HG03520 (cell line): ENCODE measurements at regions not wholly inside any gene's neighbourhood (a gene's known extent, or its start where the extent isn't known, plus 50 kb on each side); places are given as distances from the start of the nearest gene placed in this dataset.

Experiments used
- ATAC-seq: cut with Tn5 transposase; IDR thresholded peaks from one replicate; pipeline ENCODE4 v1.9.1; 2021; ENCODE audit warnings: mild to moderate bottlenecking, moderate library complexity; ENCODE audit not compliant: unreplicated experiment

DNA sequence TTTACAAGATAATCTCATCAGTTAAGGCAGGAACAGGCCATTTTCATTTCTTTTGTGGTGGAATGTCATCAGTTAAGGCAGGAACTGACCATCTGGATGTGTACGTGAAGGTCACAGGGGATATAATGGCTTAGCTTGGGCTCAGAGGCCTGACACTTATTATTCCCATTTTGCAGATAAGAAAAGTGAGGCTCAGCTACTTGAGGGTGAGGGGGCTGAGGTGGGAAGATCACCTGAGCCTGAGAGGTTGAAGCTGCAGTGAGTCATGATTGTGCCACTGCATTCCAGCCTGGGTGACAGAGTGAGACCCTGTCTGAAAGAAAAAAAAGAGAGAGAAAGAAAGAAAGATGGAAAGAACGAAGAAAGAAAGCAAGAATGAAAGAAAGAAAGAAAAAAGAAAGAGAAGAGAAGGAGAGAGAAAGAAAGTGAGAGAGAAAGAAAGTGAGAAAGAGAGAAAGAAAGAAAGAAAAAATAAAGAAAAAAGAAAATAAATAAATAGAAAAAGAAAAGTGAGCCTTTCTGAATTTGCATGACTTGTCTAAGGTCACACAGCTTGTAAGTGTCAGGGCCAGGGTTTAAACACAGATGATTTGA, 142.0 kb downstream of the TMEM30B start:
- no peak for ATAC-seq

DNA sequence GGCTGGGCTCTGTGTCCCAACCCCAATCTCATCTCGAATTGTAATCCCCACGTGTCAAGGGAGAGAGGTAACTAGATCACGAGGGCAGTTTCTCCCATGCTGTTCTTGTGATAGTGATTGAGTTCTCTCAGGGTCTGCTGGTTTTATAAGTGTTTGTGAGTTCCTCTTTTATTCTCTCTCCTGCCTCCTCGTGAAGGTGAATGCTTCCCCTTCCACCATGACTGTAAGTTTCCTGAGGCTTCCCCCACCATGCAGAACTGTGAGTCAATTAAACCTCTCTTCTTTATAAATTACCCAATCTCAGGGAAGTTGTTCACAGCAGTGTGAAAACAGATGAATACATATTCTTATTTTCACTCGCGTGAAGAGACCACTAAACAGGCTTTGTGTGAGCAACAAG, 148.2 kb downstream of the TMEM30B start:
- no peak for ATAC-seq

DNA sequence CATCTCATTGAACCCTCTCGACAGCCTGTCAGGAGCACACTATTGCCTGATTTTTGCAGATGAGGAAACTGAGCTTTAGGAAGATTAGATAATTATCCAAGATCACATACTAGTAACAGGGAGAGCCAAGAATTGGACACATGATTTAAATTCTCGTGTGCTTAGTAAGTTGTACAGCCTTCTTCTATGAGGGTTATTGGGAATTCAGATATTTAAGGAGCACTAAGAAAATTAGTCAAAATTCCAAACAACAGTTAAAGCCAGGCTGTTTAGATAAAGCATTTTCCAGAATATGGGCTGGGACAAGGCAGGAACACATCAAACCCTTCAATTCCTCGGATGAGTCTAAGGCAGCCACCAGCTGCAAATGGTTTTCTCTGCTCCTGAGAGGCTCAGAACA, 148.8 kb downstream of the TMEM30B start:
- ATAC-seq = no peak

DNA sequence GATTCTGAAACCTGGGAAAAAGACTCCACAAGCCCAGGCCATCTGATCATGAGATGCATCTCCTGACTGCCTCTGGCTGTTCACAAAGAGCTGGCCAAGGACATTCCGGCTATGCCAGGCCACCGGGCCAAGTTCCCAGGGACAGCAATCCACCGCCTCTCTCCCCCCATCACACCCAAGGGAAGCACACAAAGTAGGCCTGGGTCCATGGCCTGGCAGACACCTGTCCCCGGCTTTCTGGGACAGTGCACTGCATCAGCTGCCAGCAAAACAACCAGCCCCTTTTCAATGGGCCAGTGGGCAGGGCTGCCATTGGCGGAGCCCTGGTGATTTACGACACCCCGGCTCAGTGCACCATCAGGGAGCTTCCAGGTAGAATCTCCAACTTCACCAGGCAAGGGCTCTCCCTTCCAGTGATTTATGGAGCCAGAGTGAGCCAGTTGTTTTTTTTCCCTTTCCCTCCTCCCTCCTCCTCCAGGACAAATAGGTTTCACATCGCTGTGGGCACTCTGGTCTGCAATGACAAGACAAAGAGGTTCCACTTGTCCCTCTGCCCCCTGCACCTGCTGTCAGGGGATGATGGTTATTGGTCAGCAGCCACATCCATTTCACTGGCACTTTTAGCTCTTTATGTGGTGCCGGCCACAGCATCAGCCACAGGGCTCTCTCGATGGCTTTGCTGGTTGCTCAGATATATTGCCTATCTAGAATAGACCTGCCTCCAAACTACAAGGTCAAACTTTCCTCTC, 149.6 kb downstream of the SLC38A6 start:
- ATAC-seq = no peak

DNA sequence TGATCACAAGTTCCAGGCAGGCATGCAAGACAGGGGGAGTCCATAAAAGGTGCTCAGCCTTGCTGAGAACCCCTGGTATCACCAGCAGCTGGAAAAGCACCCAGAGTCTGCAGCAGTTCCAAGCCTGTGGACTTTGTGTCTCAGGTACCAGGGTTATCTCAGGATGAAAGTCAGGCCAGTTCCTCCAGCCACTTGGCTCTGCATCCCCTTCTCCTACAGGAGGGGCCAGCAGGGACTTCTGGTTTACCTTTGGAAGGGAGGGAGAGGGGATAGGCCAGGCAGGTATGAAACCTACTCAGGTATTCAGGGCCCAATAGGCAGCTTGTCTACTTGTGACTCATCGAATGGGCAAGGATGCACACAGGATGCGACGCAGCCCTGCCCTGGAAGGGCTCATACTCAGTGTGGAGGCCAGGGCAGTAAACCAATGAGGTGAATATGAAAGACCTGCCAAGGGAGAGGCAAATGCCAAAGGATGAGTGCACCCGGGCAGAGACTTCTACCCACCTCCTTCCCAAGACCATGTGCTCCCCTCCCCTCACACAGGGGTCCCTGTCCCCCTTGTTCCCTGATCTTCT, 148.2 kb downstream of the SLC38A6 start:
- ATAC-seq = no peak

DNA sequence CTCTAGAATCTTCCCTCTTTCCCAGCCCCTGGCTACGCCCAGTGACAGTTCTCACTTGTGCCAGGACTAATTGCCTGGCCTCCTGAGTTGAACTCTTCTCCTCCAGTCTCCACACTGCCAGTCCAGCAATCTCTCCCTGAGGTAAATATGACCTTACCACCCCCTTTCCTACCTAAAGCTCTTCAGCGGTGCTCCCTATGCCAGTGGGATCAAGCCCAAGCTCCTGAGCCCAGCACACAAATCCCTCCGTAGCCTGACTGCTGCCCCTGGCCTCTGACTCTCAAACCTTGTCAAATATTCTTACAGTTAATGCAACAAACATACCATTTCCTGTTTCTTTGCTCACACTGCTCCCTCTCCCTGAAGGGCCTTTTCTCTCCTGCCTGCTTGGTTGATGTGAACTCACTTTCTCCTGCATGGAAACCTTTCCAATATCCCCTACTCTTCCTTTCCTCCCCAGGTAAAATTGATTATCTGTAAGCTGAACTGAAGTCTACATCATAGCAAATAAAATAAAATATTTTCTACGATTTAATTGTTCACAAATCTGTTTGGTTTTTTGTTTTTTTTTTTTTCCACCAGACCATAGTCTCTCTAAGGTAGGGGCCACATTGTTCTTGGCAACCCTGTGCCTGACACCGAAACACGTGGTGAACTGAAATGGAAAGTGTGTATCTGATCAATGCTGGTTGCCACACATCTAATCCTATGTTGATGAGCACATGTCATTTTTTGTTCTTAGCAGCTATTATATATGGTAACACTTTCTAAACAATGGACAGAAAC, 147.5 kb downstream of the SLC38A6 start:
- ATAC-seq = no peak

DNA sequence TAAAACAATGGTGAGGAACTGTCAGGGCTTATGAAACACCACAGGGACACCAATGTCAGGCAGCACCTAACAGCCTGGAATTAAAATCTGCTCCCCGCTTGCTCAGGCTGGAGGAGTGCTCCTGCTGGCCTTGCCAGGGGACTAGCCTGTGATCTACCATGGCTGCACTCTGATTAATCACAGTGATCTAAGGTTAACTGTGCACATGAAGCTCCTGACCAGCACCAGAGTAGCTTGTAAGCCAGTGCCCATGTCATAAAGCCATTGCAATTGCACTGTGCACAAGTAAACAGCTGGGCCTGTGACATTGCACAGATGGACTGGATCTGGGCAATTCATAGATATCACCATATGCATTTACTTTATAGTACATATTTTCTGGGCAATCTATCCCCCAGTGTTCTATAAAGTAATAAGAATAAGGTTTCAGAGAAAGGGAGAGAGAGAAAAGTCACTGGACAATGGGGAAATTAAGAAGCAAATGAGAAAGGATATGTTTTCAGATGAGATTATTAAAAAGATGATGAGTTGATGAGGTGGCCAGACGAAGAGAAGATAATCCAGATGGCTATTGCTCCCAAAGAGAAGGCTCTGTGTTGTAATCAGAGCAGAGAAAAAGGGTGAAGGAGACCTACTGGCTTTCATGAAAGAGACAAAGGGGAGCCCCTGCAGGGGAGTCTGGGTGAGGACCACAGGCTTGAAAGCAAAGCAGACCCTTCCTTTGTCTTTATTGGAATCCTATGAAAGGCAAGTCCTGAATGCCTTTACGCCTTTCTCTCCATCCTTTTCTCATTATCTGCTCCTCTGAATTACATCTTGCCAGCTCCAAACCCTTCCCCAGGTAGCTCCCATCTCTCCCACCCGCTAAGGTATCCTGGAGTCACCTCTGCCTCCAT, 145.8 kb downstream of the SLC38A6 start:
- ATAC-seq = no peak

DNA sequence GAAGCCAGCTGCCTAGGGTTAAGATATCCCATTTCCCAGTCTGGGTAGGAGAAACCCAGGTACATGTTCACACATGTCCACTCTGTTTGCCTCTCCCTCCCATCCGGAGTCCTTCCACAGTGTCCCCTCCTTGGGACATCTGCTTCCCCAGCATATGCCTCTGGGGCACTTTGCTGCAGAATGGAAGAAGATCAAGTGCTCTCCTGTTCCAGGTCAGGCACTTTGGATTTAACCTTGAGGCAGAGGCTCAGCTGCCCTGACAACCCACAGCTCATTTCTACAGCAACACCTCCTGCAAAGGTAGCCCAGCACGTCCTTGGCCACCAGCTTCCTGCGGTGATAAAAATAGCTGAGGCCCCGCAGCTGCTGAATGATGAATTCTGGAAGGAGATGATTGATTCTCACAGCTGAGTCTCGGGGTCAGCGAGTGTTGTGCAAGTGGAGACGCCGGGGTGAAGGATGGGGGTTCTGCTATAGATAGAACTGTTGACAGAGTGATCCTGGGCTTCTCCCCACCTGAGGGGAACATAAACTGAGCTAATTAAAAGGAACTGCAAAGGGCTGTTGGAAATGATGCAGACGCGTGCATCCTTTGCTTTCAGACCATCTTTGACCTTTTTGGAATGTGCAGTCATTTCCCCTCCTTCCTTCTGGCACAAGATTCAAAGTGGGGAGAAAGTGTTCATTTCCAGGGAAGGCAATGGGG, 145.0 kb downstream of the SLC38A6 start:
- ATAC-seq = no peak

DNA sequence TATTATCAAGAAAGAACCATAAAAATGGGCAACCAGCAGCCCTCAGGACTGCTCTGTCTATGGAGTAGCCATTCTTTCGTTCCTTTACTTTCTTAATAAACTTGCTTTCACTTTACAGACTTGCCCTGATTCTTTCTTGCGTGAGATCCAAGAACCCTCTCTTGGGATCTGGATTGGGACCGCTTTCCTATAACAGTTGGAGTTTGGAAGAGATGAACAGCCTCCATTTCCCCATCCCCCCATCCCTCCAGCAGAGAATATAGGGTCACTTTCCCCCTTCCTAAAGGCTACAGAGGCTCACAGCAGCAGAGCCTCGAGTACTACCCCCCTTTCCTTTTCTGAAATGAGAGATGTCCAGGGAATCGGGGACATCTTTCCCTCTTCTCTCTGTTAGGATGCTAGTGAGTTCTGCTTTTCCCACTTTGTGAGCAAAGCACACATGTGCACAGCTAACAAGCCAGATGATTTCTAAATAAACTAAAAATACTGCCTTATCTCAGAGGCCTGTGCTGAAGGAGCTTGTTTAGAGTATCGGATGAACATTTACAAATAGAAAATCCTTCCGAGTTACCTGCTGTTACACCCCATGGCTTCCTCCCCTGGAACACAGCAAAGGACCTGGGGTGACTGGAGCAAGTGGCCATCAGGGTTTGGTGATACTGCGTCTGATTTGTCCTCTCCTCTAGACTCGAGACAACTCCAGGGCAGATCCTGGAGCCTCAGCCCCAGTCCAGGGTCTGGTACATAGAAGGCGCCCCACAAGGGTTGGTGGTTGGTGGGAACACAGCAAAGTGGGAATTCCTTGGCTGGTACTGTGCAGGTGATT, 144.2 kb downstream of the SLC38A6 start:
- no peak for ATAC-seq

DNA sequence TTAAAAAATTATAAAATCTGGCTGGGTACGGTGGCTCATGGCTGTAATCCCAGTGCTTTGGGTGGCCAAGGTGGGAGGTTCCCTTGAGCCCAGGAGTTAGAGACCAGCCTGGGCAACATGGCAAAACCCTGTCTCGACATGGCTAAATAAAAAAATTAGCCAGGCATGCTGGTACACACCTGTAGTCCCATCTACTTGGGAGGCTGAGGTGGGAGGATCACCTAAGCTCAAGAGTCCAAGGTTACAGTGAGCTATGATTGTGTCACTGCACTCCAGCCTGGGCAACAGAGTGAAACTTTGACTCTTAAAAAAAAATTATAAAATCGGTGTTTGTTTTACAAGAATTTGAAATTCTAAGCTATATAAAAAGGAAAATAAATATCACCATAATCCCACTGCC, 141.8 kb downstream of the SLC38A6 start:
- no peak for ATAC-seq

DNA sequence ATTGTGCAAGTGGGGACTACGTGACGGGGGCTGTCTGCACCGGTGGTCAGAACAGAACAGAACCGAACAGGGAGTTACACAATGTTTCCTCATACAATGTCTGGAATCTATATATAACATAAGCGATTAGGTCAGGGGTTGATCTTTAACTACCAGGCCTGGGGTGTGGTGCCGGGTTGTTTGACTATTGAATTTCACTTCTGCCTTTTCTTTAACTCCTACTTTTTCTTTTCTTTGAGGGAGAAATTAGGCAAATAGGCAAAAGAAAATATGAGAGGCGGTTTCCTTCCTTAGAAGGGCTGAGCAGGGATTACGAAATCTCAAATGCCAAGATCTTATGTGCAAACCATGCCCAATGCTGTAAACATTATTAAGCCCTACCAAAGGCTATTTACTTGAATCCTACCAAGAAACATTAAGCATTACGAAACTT, 140.3 kb downstream of the SLC38A6 start:
- no peak for ATAC-seq

DNA sequence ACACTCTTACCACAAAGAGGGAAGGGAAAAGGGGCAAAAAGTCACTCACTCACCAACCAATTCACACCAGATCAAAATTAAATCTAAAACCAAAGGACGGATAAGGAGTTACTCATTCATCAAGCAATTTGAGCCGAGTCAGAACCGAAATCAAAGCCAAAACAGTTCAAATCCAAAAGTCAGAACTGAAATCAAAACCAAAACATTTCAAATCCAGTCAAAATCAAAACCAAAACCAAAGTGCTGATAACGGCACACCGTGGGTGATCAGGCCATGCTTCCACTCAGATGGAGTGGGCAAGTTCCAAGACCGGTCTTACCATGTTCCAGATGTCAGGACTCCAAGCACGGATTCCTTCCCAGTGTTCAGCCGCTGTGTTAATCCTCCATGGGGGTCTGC, 139.5 kb downstream of the SLC38A6 start:
- ATAC-seq = no peak

DNA sequence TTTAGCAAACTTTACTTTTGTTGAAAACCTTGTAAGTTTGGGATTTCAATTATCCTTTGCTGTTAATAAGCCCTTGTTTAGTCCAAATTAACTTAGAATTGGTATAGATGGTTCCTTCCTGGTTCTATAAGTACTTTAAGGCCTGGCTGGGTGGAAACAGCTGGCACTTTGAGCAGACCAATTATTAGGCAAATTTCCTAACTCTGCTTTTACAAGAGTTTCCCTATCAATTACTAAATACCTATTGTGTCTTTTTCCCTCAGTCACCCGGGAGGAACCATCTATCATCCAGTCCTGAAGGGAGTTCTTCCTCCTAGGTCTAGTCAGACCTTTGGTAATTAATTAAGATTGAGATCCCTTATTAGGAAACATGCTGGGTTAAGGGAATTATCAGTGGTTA, 138.0 kb downstream of the SLC38A6 start:
- no peak for ATAC-seq

DNA sequence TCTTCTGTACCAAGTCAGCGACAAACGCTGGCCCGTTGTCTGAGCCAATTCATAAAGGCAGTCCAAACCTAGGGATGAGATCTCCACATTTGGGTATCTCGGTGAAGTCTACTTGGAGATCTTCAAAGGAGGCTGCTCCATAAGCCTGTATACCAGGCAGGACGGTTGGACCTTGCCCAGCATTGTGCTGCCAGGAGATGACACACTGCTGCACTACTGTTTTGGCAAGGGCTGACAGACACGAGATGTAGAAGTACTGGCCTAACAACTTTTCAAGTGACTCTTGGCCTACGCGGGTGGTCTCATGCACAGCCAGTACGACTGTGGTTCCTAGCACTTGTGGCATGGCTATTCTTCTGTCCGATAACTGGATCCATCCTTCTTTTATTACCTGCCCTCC, 135.3 kb downstream of the SLC38A6 start:
- ATAC-seq = no peak

DNA sequence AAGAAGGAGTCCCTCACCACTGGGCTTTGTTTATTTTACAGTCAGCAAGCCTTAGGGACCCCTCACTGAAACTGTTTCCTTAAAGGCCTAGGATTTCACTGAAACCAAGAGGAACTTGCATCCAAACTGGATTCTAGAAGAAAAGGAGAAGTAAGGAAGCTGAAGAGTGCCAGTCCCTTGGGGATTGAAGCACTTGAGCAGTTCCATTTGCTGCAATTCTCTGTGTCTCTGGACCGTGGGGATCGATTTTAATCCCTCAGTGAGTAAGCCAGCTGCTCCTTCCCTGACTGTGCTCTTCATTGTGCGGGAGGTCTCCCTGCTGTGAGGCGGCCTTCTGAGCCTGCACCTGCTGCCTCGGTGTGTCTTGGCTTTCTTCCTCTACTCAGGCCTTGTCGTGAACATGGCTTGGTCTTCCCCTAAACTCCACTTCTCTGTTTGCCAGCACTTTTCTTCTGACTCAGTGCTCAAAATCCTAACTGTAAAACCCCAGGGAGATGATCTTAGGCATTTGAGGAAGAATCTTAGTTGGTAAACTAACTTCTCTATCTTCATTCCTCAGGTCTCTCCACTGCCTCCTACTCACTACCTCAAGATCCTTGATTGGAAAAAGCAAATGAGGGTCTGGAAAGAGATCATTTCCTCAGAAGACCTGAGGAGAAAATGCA, 132.6 kb downstream of the SLC38A6 start:
- no peak for ATAC-seq

DNA sequence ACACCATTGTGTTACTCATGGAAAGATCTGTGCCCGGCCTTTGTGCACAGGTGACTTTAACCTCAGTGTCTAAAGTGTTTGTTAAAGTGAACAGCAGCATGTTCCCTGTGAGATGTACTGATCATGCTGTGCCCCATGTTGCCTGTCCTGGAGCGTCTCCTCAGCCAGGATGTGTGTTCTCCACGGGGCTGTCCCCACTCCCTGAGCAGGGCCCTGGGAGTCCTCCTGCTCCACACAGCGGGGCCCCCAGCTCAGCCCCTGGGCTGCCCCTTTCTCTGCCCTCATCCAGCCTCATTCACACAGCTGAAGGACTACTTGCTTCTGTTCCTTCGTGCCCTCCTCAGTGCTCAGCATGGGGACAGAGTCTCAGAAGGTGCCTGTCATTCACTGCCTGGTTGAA, 131.5 kb downstream of the SLC38A6 start:
- ATAC-seq = no peak

DNA sequence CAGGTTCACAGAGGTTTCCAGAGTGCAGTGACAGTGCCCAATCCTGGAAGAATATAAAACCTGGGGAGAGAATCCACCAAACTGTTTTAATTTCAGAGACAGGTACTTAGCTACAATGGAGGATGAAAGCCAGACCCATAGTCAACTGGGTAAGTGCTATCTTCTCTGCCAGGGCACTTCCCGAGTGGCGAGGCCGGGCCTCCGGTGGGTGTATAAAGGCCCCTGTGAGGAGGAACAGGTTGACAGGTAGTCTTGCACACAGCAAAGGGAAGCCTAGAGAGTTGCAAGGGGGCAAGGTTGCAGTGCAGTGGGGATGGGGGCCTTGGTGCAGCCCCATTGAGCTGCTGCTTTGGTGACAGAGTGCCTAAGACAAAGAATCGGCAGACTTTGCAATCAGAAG, 130.7 kb downstream of the SLC38A6 start:
- ATAC-seq = no peak

DNA sequence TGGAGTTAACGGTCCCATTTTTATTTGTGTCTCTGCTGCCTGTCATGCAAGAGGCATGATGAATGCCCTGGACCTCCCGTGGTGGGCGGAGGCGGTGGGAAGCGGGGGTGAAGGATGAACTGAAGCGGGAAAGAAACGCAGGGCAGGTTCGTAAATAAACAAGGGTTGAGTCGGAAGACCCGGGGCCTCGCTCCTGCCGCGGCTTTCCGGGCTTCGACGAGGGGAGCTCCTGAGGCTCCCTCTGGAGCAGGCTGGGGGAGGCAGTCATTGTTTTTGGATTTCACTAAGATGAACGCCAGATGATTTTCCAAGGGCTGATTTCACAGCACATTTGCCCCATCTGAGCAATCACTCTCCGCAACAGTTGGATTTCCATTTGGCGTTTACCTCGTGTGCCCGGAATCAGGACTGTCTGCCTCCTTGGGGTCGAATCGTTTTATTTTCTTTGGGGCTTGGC, 130.2 kb downstream of the SLC38A6 start:
- no peak for ATAC-seq
